Kidney glomerular epithelial cell (primary cell): ENCODE measurements at regions not wholly inside any gene's neighbourhood (a gene's known extent, or its start where the extent isn't known, plus 50 kb on each side); places are given as distances from the start of the nearest gene placed in this dataset.

Experiments used
- DNase-seq: peaks from one replicate; lab custom pipeline; 2025; lab: John Stamatoyannopoulos, UW

DNA sequence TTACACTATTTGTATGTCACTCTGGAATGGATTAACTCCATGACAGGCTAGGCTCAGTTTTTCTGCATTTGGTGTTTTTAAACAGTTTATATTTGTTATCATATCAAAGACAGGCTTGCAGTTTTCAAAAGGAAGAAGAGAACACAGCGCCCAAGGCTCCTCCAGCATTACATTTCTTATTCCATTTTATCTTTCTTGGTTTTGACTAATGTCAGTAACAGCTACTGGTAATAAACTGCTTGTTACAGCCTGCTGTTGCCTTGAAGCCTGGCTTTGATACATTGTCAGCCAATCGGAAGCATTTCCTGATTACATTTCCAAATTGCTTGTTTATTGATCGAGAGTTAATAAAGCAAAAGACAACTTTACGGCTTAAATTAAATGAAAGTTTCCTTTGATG lies 166.0 kb upstream of the MDFIC start:
- no peak for DNase-seq

DNA sequence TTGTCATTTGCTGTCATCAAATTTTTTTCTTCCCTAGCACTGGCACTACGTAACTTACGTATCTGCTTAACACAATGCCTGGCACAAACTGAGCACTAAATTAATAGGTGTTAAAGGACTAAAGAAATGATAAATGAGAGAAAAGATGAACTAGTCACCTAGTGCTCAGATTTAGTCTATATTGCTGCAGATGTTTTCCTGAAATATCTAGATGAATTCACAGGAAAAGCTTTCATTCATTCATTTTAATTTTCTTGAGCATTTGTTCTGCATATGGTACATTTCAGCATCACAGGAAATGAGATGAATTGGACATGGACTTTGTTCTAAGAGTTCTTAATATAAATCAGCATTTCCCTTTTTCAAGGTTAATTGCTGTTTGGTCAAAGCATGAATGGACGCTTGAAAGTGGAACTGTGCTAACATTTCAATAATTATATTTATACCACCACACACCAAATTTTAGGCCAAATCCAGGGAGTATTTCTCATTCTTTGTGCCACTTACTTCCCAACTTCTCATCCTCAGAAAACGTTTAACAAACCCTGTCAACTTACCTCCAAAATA lies 163.2 kb upstream of the MDFIC start:
- no peak for DNase-seq

DNA sequence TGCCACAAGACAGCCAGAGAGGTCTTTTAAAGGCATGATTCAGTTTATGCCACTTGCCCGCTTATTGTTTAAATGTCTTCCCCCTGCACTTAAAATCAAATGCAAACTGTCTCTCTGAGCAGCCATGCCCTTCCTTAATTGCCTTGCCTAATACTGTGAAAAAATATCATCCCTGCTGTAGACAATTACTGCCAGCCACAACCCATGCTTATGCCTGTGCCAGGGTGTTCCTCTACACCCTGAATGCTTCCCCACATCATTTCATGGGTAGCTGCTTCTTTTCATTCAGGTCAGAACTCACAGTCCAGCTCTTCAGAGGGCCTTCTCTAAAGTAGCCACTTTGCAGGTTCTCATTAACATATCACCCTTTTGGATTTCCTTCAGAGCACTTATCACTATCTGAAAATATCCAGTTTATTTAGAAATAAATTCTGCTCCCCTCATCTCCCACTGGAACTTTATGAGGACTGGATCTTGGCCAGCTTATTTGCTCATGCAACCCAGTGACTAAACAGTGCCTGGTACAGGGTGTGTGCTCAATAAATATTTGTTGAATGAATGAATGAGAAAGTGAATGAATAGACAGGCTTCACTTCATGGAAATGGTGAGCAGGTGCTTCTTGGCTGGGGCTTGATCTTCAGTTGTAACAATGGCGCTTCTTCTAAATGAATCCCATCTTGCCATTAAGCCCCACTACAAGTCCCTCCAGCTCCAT lies 162.4 kb upstream of the MDFIC start:
- DNase-seq, result peak; percentile 8

DNA sequence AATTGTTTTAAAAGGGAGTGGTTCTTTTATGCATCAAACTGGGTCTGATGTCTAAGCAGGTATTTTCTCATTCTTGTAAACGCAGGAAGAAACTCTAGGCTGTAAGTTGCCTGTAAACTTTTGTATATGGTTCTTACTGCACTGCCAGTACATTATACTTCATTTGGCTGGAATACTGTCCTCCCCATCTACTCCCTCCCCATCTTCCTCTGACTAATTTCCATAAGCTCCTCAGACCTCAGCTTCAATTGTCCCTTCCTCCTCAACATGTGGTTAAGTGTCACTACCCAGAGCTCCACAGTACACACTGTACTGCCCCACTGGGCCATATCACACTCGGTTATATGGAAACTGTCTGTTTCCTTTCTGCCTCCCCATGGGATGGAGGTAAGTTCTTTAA lies 161.4 kb upstream of the MDFIC start:
- no peak for DNase-seq

DNA sequence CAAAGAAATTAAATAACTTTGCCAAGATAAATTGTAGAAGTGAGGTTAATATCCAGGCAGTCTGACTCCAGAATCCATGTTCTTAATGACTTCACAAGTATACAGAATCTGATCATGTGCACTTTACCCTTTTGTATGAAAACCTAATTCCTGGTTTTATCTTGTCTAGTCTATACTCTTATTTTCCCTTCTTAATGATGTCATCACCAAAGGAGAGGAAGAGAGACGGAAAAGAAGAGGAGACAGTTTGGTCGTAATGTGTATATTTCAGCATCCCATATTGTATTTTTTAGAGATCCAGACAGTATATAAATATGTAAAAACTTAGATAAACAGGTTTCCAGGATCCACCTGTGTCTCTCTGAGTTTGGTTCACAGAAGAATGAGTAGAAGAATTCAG lies 159.9 kb upstream of the MDFIC start:
- no peak for DNase-seq

DNA sequence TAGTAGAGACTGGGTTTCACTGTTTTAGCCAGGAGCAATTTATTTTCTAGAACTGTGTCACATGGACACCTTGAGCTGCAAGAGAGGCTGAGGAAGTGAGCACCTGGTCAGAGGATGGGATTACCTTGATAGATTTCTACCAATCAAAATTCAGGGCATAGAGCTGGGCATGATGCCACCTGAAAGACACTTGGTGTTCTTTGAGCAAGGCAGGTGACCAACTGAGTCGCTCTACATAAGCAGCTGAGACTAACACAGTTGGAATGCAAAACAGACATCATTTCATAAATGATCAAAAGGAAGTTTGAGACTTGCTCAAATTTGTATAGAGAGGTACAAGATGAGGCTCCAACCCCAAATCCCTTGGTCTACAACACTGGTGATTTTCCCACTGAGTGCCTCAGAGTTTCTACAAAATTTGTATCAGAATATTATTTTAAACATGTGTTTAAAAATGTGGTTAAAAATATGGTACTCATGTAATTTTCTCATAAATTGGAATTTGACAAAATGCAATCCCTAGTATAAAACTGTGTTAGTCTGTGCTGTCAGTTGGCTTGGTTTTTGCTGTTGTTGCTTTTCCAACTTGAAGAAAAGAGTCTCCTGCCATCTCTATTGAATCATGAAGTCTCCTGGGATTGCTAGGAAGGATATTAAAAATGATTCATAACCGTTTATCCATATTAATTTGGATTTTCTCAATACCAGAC lies 156.4 kb upstream of the MDFIC start:
- DNase-seq, result no peak

DNA sequence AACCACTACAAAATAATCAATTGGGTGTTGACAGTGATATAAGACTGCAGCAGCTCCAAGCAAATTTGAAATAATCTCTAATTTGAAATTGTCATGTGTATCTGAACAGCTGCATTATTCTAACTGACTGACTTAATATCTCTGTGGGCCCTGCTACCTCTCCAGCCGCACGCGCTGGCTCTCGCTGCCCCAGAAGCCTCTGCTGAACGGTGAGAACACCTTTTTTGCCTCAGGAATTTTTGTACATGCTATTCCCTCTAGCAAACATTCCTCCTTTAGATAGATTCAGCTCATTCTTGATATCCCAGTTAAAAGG lies 155.9 kb upstream of the MDFIC start:
- DNase-seq, result no peak

DNA sequence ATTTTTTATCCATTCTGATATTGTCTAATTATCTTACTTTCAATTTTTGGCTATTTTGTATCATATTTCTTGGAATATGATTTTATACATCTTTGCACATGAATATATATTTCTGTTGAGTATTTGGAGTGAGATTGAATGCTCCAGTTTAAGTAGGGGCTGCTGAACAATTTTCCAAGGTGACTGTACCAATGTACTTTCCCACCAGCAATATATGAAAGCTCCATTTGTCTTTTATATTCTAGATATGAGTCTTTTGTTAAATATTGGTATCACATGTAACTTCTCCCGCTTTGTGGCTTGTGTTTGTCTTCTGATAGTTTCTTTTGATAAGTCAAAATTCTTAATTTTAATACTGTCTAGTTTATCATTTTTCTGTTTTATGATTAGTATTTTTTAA lies 144.6 kb upstream of the MDFIC start:
- DNase-seq, result no peak

DNA sequence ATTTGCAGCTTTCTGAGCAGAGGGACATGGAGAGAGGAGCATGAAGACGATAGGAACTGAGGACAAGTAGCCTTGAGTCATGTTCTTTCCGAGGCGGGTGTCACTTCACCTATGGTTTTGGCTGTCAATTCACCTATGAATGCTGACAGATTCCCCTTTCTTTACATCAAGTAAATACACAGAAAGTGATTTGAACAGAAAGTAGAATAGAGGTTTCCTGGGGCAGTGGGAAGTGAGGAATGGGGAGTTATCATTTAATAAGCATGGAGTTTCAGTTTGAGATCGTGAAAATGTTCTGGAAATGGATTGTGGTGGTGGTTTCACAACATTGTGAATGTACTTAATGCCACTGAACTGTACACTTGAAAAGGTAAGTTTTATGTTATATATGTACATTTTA lies 138.4 kb upstream of the MDFIC start:
- no peak for DNase-seq

DNA sequence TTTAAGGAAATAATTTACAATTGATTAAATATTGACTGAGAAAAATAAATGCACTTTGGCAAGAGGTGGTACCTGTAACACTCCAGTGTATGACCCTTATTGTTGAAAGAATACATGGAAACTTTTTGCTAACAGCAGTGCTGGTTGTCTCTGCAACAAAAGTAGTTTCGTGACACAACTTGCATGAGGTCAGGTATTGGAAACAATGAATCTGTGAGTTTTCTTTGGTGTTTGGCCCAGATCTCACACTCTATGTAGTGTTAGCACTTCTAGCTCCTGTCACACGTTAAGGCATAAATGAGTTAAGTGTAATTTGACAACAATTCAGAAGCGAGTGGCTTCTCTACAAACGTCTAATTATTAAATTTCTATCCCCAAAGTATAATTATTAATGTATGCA lies 137.7 kb upstream of the MDFIC start:
- no peak for DNase-seq

DNA sequence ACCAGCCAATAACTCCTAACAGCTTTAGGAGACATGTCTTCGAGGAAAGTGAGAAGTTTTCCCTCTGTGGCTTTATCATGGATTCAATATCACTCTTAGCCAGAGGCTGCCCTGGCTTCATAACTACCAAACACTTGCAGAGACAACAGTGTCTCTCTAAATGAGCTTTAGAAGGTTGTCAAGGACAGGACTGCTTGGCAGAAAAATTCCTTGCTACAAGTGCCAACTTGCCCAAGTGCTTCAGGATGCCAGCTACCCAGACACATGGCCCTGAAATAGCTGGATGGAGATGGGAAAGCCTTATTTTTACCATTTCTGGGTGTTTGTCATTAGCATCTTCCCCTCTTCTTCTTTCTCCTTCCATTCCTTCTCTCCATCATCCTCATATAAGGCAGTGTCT lies 137.1 kb upstream of the MDFIC start:
- no peak for DNase-seq

DNA sequence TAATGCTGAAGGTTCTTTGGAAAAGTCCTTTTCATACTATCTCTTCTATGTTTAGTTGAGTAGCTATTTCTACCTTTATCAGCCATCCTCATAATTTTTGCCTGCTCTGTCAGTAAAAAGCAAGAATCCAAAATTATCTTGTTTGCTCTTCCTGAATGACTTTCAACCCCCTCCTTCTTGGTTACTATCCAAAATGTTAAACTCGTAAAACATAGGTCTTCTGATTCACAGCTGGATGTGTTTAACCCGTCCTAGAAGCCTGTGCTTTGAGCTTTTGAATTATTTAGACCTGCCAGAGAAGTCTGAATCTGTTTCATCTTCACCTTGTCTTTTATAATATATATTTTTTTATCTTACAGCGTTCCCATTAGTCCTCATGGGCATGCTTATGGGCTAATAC lies 136.4 kb upstream of the MDFIC start:
- DNase-seq, result no peak

DNA sequence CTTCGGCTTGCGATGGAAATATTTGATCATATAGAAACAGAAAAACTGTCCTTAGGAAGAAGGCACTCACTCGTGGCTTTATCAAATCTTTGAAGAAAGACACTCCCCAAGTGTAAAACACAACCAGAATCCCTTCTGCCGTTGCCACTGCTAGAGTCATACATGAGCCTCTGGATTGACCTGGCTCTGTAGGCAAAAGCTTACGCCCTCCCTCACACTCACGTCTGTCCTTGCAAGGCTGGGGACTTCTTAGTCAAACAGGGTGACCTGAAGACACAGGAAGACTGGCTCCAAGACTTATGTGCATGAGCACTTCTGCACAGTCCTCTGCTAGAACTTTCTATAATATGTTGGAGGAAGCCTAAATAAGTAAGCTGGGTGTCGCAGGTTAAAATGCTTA lies 135.4 kb upstream of the MDFIC start:
- no peak for DNase-seq

DNA sequence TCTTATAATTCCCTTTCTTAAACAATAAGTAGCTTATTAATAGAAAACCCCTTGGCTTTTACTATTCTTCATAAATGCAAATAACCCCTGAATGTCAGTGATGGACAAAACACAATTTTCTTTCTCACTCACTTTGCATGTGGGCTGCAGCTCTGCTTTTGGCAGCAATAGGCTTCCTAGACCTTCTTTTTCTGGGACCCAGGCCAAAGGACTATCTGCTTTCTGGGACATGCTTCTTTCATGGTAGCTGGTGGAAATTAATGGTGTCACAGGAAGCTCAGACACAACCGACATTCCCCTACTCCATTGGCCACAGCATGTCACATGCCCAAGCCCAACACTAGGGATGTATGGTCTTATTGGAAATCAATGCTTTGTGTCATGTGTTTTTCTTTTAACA lies 134.3 kb upstream of the MDFIC start:
- no peak for DNase-seq

DNA sequence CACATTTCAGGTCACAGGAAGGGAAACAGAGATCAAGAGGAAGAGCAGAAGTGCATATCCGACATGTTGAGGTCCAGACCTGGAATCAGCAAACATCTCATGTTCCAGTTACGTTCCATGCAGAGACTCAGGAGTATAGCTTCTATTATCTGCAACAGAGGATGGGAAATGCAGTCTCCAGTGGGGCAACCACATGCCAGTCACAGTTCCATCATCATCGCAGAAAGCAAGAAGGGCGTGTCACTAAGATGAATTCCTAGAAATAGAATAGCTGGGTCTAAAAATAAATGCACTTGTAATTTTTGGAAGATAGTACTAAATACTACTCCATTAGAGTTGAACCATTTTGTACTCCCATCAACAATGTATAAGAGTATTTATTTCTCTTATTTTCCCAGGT lies 133.2 kb upstream of the MDFIC start:
- no peak for DNase-seq

DNA sequence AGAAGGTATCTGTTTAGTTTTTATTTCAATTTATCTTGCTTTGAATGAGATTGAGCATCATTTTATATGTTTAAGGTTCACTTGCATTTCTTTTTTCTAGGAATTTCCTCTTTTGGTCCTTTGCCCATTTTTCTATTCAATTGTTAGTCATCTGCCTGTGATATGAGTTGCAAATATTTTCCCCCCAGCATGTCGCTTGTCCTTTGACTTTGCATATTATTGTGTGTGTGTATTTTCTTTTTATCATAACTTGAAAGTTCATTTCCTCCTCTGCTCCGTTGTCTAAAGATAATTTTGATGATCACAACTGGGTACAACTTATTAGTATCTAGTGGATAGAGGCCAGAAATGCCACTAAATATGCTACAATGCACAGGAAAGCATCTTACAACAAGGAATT lies 132.7 kb upstream of the MDFIC start:
- no peak for DNase-seq

DNA sequence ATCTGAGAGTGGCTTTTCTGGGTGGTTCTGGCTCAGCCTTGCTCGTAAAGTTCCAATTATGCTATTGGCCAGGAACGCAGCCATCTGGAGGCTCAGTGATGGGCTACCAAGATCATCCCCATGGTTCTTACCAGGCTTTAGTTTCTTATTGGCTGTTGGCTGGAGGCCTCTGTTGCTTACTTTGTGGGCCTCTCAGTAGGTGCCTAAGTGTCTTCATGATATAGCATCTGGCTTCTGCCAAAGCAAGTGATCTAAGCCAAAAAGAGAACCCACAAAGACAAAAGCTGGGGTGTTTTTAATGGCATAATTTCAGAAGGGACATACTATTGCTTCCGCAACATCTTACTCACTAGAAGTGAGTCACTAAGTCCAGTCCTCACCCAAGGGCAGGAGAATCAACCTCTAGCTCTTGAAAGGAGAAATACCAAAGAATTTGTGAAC lies 132.0 kb upstream of the MDFIC start:
- no peak for DNase-seq

DNA sequence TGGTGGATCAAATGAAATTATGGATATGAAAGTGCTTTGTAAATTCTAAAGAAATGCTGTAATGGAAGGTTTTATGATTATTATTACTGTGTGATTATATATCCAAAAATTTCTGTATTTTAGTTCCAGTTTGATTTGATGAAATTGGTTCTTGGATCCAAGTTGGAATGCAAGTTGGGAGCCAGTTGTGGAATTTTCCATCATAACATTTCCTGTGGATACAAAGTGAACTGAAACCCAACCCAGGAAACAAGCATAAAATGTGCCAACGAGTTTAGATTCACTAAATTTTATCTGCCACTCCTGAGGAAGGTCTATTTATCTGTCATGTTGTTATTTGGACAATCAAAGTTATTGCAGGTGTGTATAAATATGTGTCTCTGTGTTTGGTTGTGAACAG lies 131.4 kb upstream of the MDFIC start:
- DNase-seq, result no peak

DNA sequence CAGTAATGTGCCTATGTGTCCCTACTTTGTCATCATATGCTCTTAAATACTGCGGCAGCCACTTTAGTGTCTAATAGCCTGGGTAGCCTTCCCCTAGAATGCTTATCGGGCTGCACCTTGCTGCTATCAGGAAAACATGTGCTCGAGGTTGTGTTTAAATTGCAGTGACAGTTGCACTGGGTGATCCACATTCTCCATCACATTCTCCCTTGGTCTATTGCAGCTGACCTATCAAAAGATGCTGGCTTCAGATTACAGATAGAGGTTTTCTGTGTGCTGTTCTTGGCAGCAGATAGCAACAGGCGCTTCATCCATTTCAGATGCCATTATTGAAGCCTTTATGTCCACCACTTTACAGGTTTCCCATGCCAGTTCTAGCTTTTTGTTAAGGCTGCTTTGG lies 130.1 kb upstream of the MDFIC start:
- DNase-seq, result no peak

DNA sequence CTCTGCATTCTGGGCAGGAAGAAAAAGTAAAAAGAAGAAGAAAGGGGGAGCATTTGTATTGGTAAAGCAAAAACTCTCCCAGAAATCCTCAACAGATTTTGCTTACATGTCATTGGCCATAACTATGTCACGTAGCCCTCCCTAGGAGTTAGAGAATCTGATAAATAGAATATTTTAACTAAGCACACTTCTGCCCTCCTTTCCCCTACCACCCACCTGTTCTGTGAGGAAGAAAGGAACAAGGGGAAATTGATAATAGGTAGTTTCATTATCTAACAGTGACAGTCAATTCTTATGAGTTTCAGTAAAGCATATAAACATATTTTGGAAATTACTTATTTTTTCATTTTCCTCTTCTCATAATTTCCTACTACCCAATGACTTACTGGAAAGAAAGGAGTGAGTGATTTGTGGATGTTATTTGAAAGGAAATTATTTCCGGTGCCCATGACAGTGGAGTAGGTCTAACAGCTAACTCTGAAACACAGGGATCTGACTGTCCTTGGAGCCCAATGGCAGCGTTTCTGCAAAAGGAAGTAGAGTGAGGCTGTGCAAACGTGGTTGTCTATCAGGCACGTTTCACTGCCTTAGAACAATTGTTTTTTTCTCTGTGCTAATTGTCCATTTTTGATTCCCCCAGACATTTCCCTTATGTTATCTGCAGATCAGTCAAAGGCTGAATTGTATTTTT lies 128.6 kb upstream of the MDFIC start:
- no peak for DNase-seq

DNA sequence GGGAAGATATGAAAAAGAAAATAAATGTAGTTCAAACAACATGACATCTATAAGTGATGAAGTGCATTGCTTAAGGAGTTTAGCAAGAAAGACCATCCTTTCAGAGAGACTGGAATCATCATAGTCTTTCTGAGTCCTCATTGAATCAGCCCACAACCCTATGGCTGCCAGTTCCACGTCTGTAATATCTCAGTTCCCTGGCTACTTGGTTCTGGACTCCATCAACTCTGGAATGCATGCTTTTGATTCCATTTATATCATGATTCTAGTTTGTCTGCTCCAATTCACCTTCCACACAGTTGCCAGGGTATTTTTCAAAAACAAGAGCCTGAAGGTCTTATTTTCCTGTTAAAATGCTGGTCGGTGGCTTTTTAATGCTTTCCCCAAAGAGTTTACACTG lies 126.4 kb upstream of the MDFIC start:
- no peak for DNase-seq

DNA sequence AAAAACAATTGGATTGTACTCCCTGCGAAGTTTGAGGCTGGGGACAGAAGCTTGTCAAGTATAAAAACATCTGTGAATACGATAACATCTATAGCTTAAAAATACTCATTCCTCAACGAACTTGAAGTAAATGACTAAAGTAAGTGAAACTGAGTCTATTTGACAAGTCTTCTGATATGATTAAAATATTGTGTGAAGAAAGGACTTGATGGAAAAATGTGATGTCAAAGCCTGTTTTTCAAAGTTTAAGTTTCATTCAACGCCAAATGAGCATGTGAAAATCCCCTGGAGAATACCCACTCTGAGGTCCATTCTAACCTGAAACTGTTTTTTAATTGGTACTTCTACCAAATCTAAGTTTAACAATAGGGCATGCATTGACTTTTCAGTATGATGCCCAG lies 122.3 kb upstream of the MDFIC start:
- no peak for DNase-seq

DNA sequence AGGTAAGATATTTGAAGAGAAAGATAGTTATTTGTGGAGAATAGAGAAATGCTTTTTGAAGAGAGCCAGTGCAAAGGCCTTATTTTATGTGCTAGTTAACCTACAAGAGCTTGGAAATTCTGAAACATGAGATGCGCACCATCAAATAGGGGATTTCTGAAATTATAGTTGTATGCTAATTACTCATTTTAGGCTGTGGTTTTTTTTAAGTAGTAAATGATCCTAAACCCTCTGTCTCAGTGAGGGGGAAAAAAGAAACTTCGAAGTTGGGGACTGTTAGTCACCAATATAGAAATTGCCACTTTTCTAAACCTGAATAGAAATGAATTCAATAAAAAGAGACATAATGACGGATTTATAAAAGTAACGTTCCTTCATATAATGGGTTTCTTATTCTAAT lies 119.3 kb upstream of the MDFIC start:
- DNase-seq, result no peak
